ENCODE measurements at regions not wholly inside any gene's neighbourhood (a gene's known extent, or its start where the extent isn't known, plus 50 kb on each side); places are given as distances from the start of the nearest gene placed in this dataset.

DNA sequence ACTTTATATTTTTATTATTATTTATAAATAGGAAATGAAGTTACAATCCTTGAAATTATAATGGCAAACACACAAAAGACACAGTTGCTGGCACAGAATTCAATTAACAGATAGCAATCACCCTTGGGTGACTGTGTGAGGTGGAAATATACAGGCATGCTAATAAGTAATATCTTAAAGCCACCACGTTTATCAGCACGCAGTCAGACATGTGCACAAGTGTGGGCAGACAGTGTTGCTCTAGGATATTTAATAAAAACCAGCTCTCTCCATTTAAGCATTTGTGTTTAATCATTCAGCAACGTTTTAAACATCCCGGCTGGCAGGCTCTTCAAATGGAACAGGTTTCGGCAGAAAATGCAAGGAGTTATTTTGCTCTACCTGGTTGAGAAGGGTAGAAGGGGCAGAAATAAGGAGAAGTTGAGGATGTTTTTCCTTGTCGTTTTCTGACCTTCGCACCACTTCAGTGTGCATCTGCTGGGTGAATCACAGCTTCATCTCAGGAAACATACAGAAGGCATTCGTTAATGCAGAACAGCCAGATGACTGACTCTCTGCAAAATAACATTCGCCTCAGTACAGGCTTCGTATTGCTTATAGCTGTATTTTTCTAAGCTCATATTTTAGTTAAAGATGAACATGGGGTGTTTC is 585.1 kb downstream of the QKI start:
- WGBS = 83% methylated on average over 10 of the region's 10 CpGs
- no peak for DNase-seq

DNA sequence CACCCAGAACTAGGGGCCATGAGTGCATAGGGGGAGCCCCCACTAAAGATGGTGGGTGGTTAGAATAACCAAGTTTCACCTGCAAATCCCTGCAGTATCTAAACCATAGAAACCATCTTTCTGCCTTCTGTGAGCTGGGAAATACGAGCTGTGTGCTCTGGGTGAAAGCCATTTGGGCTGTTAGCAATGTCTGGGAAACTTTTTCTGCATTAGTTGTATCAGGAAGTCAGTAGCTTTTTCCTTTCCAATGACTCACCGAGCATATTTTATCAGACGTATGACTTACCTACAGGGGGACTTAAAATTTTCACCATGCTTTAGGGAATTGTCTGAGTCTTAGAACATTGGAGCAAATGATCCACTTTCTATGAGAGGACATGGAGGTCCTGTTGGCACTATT is 584.0 kb downstream of the QKI start:
- Histone ChIP-seq H3K18ac (ENCODE audit: low read depth in 1 of 2, low read length in 2 of 2) (peak overlapping the region in 1 of 2 experiments; percentile 34), H3K14ac (ENCODE audit: low read length in 2 of 2) (no peak overlapping the region), H3K9ac (ENCODE audit: low read length) (no peak overlapping the region), H2AFZ (ENCODE audit: low read depth, low read length) (no peak overlapping the region), H3K9me3 (ENCODE audit: control insufficient read depth, low read length) (no peaks in the 10 kb centered on the region), H4K91ac (ENCODE audit: low read length) (no peak overlapping the region), H3K4me2 (ENCODE audit: low read length, poor library complexity, severe bottlenecking) (no peak overlapping the region), H2BK15ac (ENCODE audit: low read depth, poor library complexity, severe bottlenecking) (no peak overlapping the region), H3K27me3 (ENCODE audit: control insufficient read depth in 1 of 2, insufficient read depth in 1 of 2, low read length in 2 of 2) (no peaks in the 10 kb centered on the region), H3K23ac (ENCODE audit: low read length in 2 of 2) (no peak overlapping the region), H3K4ac (ENCODE audit: low read depth in 1 of 2, low read length in 2 of 2) (no peak overlapping the region), H3K4me1 (ENCODE audit: control insufficient read depth, insufficient read depth, low read depth, low read length) (peaks cover 2% of the 10 kb centered on the region), H3K36me3 (ENCODE audit: control insufficient read depth in 1 of 2, insufficient read depth in 2 of 2, low read depth in 1 of 2, low read length in 2 of 2) (no peaks in the 10 kb centered on the region), H4K8ac (ENCODE audit: low read length) (no peak overlapping the region), H2AK5ac (ENCODE audit: low read length, severe bottlenecking) (no peak overlapping the region), H3K4me3 (ENCODE audit: insufficient read depth in 1 of 2, low read depth in 1 of 2, low read length in 2 of 2) (no peak overlapping the region), H3K27ac (ENCODE audit: low read length, poor library complexity, severe bottlenecking) (no peak overlapping the region), H2BK120ac (ENCODE audit: low read depth, low read length) (no peak overlapping the region), H2BK5ac (ENCODE audit: low read depth, low read length, poor library complexity, severe bottlenecking) (no peak overlapping the region), H2BK12ac (ENCODE audit: low read length in 2 of 2) (no peak overlapping the region), H3K79me1 (replicated peaks; ENCODE audit: low read length, poor library complexity, severe bottlenecking) (no peaks in the 10 kb centered on the region)
- DNase-seq = no peak
- 60% methylated on average over 3 of the region's 3 CpGs for WGBS

More for the DNA sequence above, 585.1 kb downstream of the QKI start:
- Histone ChIP-seq H3K79me1 (replicated peaks; ENCODE audit: low read length, poor library complexity, severe bottlenecking) (no peaks in the 10 kb centered on the region), H2BK5ac (ENCODE audit: low read depth, low read length, poor library complexity, severe bottlenecking) (no peak overlapping the region), H3K18ac (ENCODE audit: low read depth in 1 of 2, low read length in 2 of 2) (no peak overlapping the region), H3K27ac (ENCODE audit: low read length, poor library complexity, severe bottlenecking) (no peak overlapping the region), H2AK5ac (ENCODE audit: low read length, severe bottlenecking) (no peak overlapping the region), H3K9ac (ENCODE audit: low read length) (peak overlapping the region; percentile 24), H2BK120ac (ENCODE audit: low read depth, low read length) (no peak overlapping the region), H3K27me3 (ENCODE audit: control insufficient read depth in 1 of 2, insufficient read depth in 1 of 2, low read length in 2 of 2) (no peaks in the 10 kb centered on the region), H3K4me2 (ENCODE audit: low read length, poor library complexity, severe bottlenecking) (no peak overlapping the region), H3K4me1 (ENCODE audit: control insufficient read depth, insufficient read depth, low read depth, low read length) (peaks cover 2% of the 10 kb centered on the region), H2AFZ (ENCODE audit: low read depth, low read length) (no peak overlapping the region), H2BK15ac (ENCODE audit: low read depth, poor library complexity, severe bottlenecking) (no peak overlapping the region), H3K14ac (ENCODE audit: low read length in 2 of 2) (no peak overlapping the region), H2BK12ac (ENCODE audit: low read length in 2 of 2) (no peak overlapping the region), H3K4ac (ENCODE audit: low read depth in 1 of 2, low read length in 2 of 2) (no peak overlapping the region), H3K4me3 (ENCODE audit: insufficient read depth in 1 of 2, low read depth in 1 of 2, low read length in 2 of 2) (no peak overlapping the region), H3K36me3 (ENCODE audit: control insufficient read depth in 1 of 2, insufficient read depth in 2 of 2, low read depth in 1 of 2, low read length in 2 of 2) (no peaks in the 10 kb centered on the region), H3K23ac (ENCODE audit: low read length in 2 of 2) (no peak overlapping the region), H3K9me3 (ENCODE audit: control insufficient read depth, low read length) (no peaks in the 10 kb centered on the region), H4K8ac (ENCODE audit: low read length) (no peak overlapping the region), H4K91ac (ENCODE audit: low read length) (no peak overlapping the region)

DNA sequence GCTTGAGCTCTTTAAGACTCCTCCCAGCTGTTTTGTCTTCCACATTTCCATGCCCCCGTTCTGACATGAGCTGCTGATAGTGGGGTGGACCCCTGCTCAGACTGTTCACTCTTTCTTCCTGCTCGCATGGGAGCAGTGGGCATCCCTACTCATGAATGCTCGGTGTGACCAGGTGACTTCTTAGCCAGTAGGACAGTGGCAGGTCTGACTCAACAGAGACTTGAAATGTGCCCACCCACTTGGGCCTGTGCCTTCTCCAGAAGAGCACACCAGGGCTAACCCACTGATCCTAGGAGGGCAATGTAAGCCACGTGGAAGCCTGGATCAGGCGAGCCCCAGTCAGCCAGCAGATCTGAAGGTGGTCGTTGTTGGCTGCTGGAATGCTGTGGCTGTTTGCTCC is 582.0 kb downstream of the QKI start:
- no peak overlapping the region for H2BK120ac ChIP-seq (ENCODE audit: low read depth, low read length)
- H3K4me3 ChIP-seq (ENCODE audit: insufficient read depth in 1 of 2, low read depth in 1 of 2, low read length in 2 of 2) = no peak overlapping the region
- no peak overlapping the region for H3K4me2 ChIP-seq (ENCODE audit: low read length, poor library complexity, severe bottlenecking)
- H2AFZ ChIP-seq (ENCODE audit: low read depth, low read length) = no peak overlapping the region
- H3K9ac ChIP-seq (ENCODE audit: low read length) = no peak overlapping the region
- no peak overlapping the region for H3K27ac ChIP-seq (ENCODE audit: low read length, poor library complexity, severe bottlenecking)
- H4K8ac ChIP-seq (ENCODE audit: low read length) = no peak overlapping the region
- H3K79me1 ChIP-seq (replicated peaks; ENCODE audit: low read length, poor library complexity, severe bottlenecking) = no peaks in the 10 kb centered on the region
- H3K14ac ChIP-seq (ENCODE audit: low read length in 2 of 2) = no peak overlapping the region
- H3K27me3 ChIP-seq (ENCODE audit: control insufficient read depth in 1 of 2, insufficient read depth in 1 of 2, low read length in 2 of 2) = no peaks in the 10 kb centered on the region
- no peak overlapping the region for H2BK12ac ChIP-seq (ENCODE audit: low read length in 2 of 2)
- no peak overlapping the region for H4K91ac ChIP-seq (ENCODE audit: low read length)
- no peak overlapping the region for H2BK5ac ChIP-seq (ENCODE audit: low read depth, low read length, poor library complexity, severe bottlenecking)
- DNase-seq = no peak
- H2BK15ac ChIP-seq (ENCODE audit: low read depth, poor library complexity, severe bottlenecking) = no peak overlapping the region
- WGBS = 88% methylated on average over 6 of the region's 6 CpGs
- peaks cover 2% of the 10 kb centered on the region for H3K4me1 ChIP-seq (ENCODE audit: control insufficient read depth, insufficient read depth, low read depth, low read length)
- H3K18ac ChIP-seq (ENCODE audit: low read depth in 1 of 2, low read length in 2 of 2) = no peak overlapping the region
- H3K23ac ChIP-seq (ENCODE audit: low read length in 2 of 2) = no peak overlapping the region
- no peak overlapping the region for H3K4ac ChIP-seq (ENCODE audit: low read depth in 1 of 2, low read length in 2 of 2)
- H3K36me3 ChIP-seq (ENCODE audit: control insufficient read depth in 1 of 2, insufficient read depth in 2 of 2, low read depth in 1 of 2, low read length in 2 of 2) = no peaks in the 10 kb centered on the region
- no peaks in the 10 kb centered on the region for H3K9me3 ChIP-seq (ENCODE audit: control insufficient read depth, low read length)
- no peak overlapping the region for H2AK5ac ChIP-seq (ENCODE audit: low read length, severe bottlenecking)

DNA sequence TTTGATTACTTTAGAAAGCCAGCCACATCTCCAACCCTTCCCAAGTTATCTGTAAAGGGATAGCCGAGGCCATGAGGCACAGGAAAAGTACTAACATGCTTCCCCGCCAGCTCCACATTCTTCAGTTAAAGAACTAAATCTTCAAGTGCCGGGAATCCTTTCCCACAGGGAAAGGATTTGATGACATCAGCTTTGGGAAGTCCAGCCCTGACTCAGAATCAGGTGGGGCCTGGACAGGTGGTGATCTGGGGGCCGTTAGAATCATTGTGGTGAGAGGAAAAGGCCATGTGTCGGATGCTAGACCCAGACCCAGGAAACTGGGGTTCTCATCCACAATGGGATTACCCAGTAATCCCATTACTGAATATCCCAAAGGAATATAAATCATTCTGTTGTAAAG is 580.0 kb downstream of the QKI start:
- no peaks in the 10 kb centered on the region for H3K79me1 ChIP-seq (replicated peaks; ENCODE audit: low read length, poor library complexity, severe bottlenecking)
- peak; percentile 1 for DNase-seq
- no peak overlapping the region for H3K4ac ChIP-seq (ENCODE audit: low read depth in 1 of 2, low read length in 2 of 2)
- H2BK120ac ChIP-seq (ENCODE audit: low read depth, low read length) = no peak overlapping the region
- no peaks in the 10 kb centered on the region for H3K27me3 ChIP-seq (ENCODE audit: control insufficient read depth in 1 of 2, insufficient read depth in 1 of 2, low read length in 2 of 2)
- no peak overlapping the region for H3K27ac ChIP-seq (ENCODE audit: low read length, poor library complexity, severe bottlenecking)
- no peak overlapping the region for H3K18ac ChIP-seq (ENCODE audit: low read depth in 1 of 2, low read length in 2 of 2)
- no peak overlapping the region for H4K8ac ChIP-seq (ENCODE audit: low read length)
- no peak overlapping the region for H4K91ac ChIP-seq (ENCODE audit: low read length)
- no peak overlapping the region for H2BK12ac ChIP-seq (ENCODE audit: low read length in 2 of 2)
- no peak overlapping the region for H2AK5ac ChIP-seq (ENCODE audit: low read length, severe bottlenecking)
- 38% methylated on average over 3 of the region's 5 CpGs for WGBS
- no peak overlapping the region for H2BK5ac ChIP-seq (ENCODE audit: low read depth, low read length, poor library complexity, severe bottlenecking)
- no peak overlapping the region for H3K23ac ChIP-seq (ENCODE audit: low read length in 2 of 2)
- H3K36me3 ChIP-seq (ENCODE audit: control insufficient read depth in 1 of 2, insufficient read depth in 2 of 2, low read depth in 1 of 2, low read length in 2 of 2) = no peaks in the 10 kb centered on the region
- no peak overlapping the region for H2BK15ac ChIP-seq (ENCODE audit: low read depth, poor library complexity, severe bottlenecking)
- H3K4me1 ChIP-seq (ENCODE audit: control insufficient read depth, insufficient read depth, low read depth, low read length) = peaks cover 2% of the 10 kb centered on the region
- no peaks in the 10 kb centered on the region for H3K9me3 ChIP-seq (ENCODE audit: control insufficient read depth, low read length)
- H3K4me3 ChIP-seq (ENCODE audit: insufficient read depth in 1 of 2, low read depth in 1 of 2, low read length in 2 of 2) = no peak overlapping the region
- H3K4me2 ChIP-seq (ENCODE audit: low read length, poor library complexity, severe bottlenecking) = no peak overlapping the region
- no peak overlapping the region for H3K14ac ChIP-seq (ENCODE audit: low read length in 2 of 2)
- no peak overlapping the region for H2AFZ ChIP-seq (ENCODE audit: low read depth, low read length)
- no peak overlapping the region for H3K9ac ChIP-seq (ENCODE audit: low read length)
